Brain microvascular endothelial cell (primary cell): ENCODE measurements at regions not wholly inside any gene's neighbourhood (a gene's known extent, or its start where the extent isn't known, plus 50 kb on each side); places are given as distances from the start of the nearest gene placed in this dataset.

Experiments
- DNase-seq: peaks from one replicate; pipeline ENCODE4 v3.0.0-alpha.2; 2020
- H3K27ac ChIP-seq: fragments of 250-450 bp; sonication (Bioruptor Pico); 2 replicates; pipeline ENCODE4 v1.5.1; 2020; ENCODE audit warnings: mild to moderate bottlenecking, moderate library complexity
- H3K27me3 ChIP-seq: fragments of 250-450 bp; sonication (Bioruptor Pico); replicated peaks from 2 replicates; pipeline ENCODE4 v1.5.1; 2020; ENCODE audit warnings: mild to moderate bottlenecking
- H3K36me3 ChIP-seq: fragments of 250-450 bp; sonication (Bioruptor Pico); replicated peaks from 2 replicates; pipeline ENCODE4 v1.5.1; 2020; ENCODE audit warnings: mild to moderate bottlenecking
- H3K4me3 ChIP-seq: 2 replicates; pipeline ENCODE4 v1.5.1; 2011; ENCODE audit warnings: low read depth, mild to moderate bottlenecking, control low read depth, low read length, moderate library complexity
- in situ Hi-C: cut with HindIII; loops from 2 replicates; pipeline ENCODE4 v1.10.0; 2017; ENCODE audit warnings: low sequenced_read_pairs, low pct_ligation_motif_present
- TF ChIP-seq, protein P1 (sequence below): IDR thresholded peaks from 2 replicates; pipeline ENCODE4 v1.5.1; 2011; ENCODE audit warnings: low read depth, mild to moderate bottlenecking, moderate library complexity, low read length, control low read depth, inconsistent platforms; ENCODE audit errors: missing control alignments

GRCh38 chr17:33651686-33652085, 358.6 kb upstream of the ASIC2 start:
- in situ Hi-C loops: no loop called here
- Histone ChIP-seq H3K27ac (no peak overlapping the region), H3K36me3 (no peaks in the 10 kb centered on the region), H3K27me3 (no peaks in the 10 kb centered on the region), H3K4me3 (no peak overlapping the region)
- no peak for DNase-seq
- TF ChIP-seq, protein P1, sequence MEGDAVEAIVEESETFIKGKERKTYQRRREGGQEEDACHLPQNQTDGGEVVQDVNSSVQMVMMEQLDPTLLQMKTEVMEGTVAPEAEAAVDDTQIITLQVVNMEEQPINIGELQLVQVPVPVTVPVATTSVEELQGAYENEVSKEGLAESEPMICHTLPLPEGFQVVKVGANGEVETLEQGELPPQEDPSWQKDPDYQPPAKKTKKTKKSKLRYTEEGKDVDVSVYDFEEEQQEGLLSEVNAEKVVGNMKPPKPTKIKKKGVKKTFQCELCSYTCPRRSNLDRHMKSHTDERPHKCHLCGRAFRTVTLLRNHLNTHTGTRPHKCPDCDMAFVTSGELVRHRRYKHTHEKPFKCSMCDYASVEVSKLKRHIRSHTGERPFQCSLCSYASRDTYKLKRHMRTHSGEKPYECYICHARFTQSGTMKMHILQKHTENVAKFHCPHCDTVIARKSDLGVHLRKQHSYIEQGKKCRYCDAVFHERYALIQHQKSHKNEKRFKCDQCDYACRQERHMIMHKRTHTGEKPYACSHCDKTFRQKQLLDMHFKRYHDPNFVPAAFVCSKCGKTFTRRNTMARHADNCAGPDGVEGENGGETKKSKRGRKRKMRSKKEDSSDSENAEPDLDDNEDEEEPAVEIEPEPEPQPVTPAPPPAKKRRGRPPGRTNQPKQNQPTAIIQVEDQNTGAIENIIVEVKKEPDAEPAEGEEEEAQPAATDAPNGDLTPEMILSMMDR: no peak

GRCh38 chr17:33652731-33653398, 359.8 kb upstream of the ASIC2 start:
- DNase-seq: no peak
- in situ Hi-C loops: no loop called here
- no peaks in the 10 kb centered on the region for H3K27me3 ChIP-seq
- H3K27ac ChIP-seq: no peak overlapping the region
- H3K4me3 ChIP-seq: no peak overlapping the region
- TF ChIP-seq, protein P1: no peak
- no peaks in the 10 kb centered on the region for H3K36me3 ChIP-seq

- TF ChIP-seq, protein P1: no peak
- in situ Hi-C loops: no loop called here
- DNase-seq: no peak
- no peaks in the 10 kb centered on the region for H3K36me3 ChIP-seq
- H3K27me3 ChIP-seq: no peaks in the 10 kb centered on the region
- H3K27ac ChIP-seq: no peak overlapping the region
- H3K4me3 ChIP-seq: no peak overlapping the region
Measured at GRCh38 chr17:33653399-33653788, 360.3 kb upstream of the ASIC2 start.

- TF ChIP-seq, protein P1: no peak
- no peak for DNase-seq
- in situ Hi-C loops: no loop called here
- no peak overlapping the region for H3K27ac ChIP-seq
- no peak overlapping the region for H3K4me3 ChIP-seq
- no peaks in the 10 kb centered on the region for H3K36me3 ChIP-seq
- H3K27me3 ChIP-seq: no peaks in the 10 kb centered on the region
Measured at GRCh38 chr17:33657181-33657580, 364.1 kb upstream of the ASIC2 start.

GRCh38 chr17:33661975-33662374, 368.9 kb upstream of the ASIC2 start:
- Histone ChIP-seq H3K36me3 (no peaks in the 10 kb centered on the region), H3K27ac (no peak overlapping the region), H3K4me3 (no peak overlapping the region), H3K27me3 (no peaks in the 10 kb centered on the region)
- TF ChIP-seq, protein P1: no peak
- no peak for DNase-seq
- in situ Hi-C loops: no loop called here
